ENCODE measurements at regions not wholly inside any gene's neighbourhood (a gene's known extent, or its start where the extent isn't known, plus 50 kb on each side); places are given as distances from the start of the nearest gene placed in this dataset.

DNA sequence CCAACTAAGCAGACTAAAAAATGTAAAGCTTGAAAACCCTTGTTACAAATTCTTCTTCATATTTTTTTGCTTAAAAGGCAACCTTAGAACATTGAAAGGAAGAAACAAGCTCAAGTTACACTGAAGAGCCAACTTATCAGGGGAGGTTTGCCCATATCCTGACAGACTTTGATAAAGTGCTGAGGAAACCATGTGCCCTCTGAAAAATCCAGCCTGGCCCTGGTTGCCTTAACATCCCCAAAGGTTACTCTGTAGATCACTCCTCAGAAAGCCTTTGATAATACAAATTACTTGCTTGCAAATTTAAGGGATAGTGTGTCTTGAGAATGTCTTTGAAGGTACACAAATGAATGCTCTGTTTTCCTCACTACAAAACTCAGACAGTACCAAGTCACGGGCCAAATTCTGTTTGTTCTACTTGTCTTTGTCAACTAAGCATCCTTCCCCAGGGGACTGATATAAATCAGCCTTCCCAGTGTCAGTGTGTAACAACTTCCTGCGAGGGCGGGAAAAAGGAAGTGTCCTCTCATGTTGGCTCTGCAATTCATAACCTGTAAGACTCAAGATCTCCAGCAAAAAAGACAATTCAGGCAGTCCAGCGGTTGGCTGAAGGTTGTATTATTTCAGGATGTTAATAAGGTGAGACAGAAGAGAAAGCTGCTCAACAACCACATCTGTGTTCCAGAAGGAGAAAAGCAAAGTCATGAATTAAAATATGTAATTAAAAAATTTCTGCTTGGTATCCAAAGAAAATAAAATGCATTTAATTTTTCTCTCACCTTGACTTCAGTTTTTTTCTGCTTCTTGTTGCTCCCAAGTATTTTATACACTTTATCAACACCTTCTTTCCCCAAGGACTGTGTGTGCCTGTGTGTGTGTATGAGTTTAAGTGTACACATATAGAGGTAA is 199.9 kb downstream of the PIK3R1 start:
- TF ChIP-seq, protein P1, sequence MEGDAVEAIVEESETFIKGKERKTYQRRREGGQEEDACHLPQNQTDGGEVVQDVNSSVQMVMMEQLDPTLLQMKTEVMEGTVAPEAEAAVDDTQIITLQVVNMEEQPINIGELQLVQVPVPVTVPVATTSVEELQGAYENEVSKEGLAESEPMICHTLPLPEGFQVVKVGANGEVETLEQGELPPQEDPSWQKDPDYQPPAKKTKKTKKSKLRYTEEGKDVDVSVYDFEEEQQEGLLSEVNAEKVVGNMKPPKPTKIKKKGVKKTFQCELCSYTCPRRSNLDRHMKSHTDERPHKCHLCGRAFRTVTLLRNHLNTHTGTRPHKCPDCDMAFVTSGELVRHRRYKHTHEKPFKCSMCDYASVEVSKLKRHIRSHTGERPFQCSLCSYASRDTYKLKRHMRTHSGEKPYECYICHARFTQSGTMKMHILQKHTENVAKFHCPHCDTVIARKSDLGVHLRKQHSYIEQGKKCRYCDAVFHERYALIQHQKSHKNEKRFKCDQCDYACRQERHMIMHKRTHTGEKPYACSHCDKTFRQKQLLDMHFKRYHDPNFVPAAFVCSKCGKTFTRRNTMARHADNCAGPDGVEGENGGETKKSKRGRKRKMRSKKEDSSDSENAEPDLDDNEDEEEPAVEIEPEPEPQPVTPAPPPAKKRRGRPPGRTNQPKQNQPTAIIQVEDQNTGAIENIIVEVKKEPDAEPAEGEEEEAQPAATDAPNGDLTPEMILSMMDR (IDR thresholded peaks at IDR 0.05) = no peak
- TF ChIP-seq EP300 (IDR thresholded peaks at IDR 0.05) = no peak

All from ovary (tissue), 3 donors.